ENCODE measurements at regions not wholly inside any gene's neighbourhood (a gene's known extent, or its start where the extent isn't known, plus 50 kb on each side); places are given as distances from the start of the nearest gene placed in this dataset.

- 35 to 39% methylated on average over 4 of the region's 4 CpGs for WGBS, 2 donors
- no peaks in the 10 kb centered on the region for H3K4me1 ChIP-seq
- DNase-seq (no peak), ATAC-seq (no peak)
- H3K9me3 ChIP-seq = no peaks in the 10 kb centered on the region
- no peak overlapping the region for H3K27ac ChIP-seq
- TF ChIP-seq, protein P1, sequence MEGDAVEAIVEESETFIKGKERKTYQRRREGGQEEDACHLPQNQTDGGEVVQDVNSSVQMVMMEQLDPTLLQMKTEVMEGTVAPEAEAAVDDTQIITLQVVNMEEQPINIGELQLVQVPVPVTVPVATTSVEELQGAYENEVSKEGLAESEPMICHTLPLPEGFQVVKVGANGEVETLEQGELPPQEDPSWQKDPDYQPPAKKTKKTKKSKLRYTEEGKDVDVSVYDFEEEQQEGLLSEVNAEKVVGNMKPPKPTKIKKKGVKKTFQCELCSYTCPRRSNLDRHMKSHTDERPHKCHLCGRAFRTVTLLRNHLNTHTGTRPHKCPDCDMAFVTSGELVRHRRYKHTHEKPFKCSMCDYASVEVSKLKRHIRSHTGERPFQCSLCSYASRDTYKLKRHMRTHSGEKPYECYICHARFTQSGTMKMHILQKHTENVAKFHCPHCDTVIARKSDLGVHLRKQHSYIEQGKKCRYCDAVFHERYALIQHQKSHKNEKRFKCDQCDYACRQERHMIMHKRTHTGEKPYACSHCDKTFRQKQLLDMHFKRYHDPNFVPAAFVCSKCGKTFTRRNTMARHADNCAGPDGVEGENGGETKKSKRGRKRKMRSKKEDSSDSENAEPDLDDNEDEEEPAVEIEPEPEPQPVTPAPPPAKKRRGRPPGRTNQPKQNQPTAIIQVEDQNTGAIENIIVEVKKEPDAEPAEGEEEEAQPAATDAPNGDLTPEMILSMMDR (IDR thresholded peaks at IDR 0.05) = no peak
- TF ChIP-seq POLR2A (IDR thresholded peaks at IDR 0.05) = no peak
- no peaks in the 10 kb centered on the region for H3K27me3 ChIP-seq
- no peaks in the 10 kb centered on the region for H3K36me3 ChIP-seq (replicated peaks in 1 of 2; ENCODE audit: insufficient read depth in 1 of 2, low read depth in 2 of 2)
- H3K4me3 ChIP-seq = no peak overlapping the region
- intact Hi-C loops (cut with DNase I) = no loop called here
Measured at GRCh38 chr20:40101560-40101959, 587.5 kb downstream of the MAFB start.

DNA sequence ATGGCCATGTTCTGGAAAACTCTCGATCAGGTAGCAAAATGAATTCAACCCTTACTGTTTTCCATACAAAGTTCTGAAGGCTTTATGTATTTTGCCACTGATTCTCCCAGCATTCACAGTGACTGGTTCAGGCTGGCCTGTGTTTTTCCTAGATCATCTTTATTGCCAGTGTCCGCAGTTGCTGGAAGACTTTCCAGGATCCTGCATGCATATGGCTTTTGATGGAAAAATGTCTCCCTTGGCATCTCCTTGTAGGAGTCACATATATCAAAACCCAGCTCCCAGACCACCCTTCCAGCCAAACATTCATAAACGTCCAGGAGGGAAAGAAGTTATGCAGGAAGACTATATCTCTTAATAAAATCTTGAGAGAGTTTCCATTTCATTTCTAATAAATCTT is 588.8 kb downstream of the MAFB start:
- Histone ChIP-seq H3K4me1 (no peaks in the 10 kb centered on the region), H3K36me3 (replicated peaks in 1 of 2; ENCODE audit: insufficient read depth in 1 of 2, low read depth in 2 of 2) (no peaks in the 10 kb centered on the region), H3K4me3 (no peak overlapping the region), H3K27me3 (no peaks in the 10 kb centered on the region), H3K9me3 (no peaks in the 10 kb centered on the region), H3K27ac (no peak overlapping the region)
- ATAC-seq (no peak), DNase-seq (no peak)
- intact Hi-C loops (cut with DNase I) = no loop called here
- 59 to 64% methylated on average over 3 of the region's 3 CpGs for WGBS, 2 donors
- TF ChIP-seq, protein P1 (IDR thresholded peaks at IDR 0.05) = no peak
- no peak for TF ChIP-seq POLR2A (IDR thresholded peaks at IDR 0.05)

DNA sequence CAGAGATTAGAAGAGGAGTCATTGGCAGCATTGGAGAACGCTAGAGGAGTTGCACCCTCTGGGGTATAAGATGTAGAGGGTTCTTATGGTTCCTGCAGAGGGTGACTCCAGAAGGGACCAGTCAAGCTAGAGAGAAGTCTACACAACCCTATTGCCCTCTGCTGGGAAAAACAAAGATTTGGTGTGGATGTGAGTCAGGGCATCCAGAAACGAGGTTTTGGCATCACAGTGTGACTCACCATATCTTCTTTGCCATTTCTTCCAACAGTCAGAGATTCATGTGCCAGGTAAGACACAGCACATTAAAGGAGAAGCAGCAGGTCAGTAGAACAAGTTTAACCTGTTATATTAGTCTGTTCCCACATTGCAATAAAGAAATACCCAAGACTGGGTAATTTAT is 598.8 kb downstream of the MAFB start:
- no peaks in the 10 kb centered on the region for H3K9me3 ChIP-seq
- no peak for TF ChIP-seq POLR2A (IDR thresholded peaks at IDR 0.05)
- TF ChIP-seq, protein P1 (IDR thresholded peaks at IDR 0.05) = no peak
- DNase-seq = no peak
- intact Hi-C loops (cut with DNase I) = no loop called here
- 30 to 46% methylated on average over 2 of the region's 2 CpGs for WGBS, 2 donors
- H3K4me3 ChIP-seq = no peak overlapping the region
- no peak overlapping the region for H3K27ac ChIP-seq
- H3K36me3 ChIP-seq (replicated peaks in 1 of 2; ENCODE audit: insufficient read depth in 1 of 2, low read depth in 2 of 2) = no peaks in the 10 kb centered on the region
- H3K4me1 ChIP-seq = no peaks in the 10 kb centered on the region
- H3K27me3 ChIP-seq = no peaks in the 10 kb centered on the region
- no peak for ATAC-seq

GRCh38 chr20:40087496-40087895 is 601.5 kb downstream of the MAFB start:
- Histone ChIP-seq H3K4me3 (no peak overlapping the region), H3K9me3 (no peaks in the 10 kb centered on the region), H3K36me3 (replicated peaks in 1 of 2; ENCODE audit: insufficient read depth in 1 of 2, low read depth in 2 of 2) (no peaks in the 10 kb centered on the region), H3K27me3 (no peaks in the 10 kb centered on the region), H3K4me1 (no peaks in the 10 kb centered on the region), H3K27ac (no peak overlapping the region)
- TF ChIP-seq, protein P1 (IDR thresholded peaks at IDR 0.05) = no peak
- TF ChIP-seq POLR2A (IDR thresholded peaks at IDR 0.05) = no peak
- ATAC-seq (no peak), DNase-seq (no peak)
- intact Hi-C loops (cut with DNase I) = no loop called here

DNA sequence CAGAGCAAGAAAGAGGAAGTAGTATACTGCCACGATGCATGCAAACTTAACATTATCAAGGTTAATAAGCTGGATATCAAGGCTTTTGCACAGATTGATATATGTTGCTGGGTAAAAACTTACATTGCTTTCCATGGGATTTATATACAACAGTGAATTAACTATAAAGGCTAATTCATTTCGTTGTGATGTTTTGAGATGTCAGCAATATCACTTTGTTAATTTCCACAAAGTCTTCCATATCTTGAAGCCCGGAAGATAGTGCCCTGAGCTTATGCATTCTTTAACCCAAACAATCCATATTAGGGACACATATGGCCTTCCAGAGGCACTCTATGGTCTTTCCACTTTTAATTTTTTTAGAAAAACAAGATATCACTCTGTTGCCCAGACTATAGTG is 603.5 kb downstream of the MAFB start:
- intact Hi-C loops (cut with DNase I) = no loop called here

More for the DNA sequence above, 603.5 kb downstream of the MAFB start:
- no peaks in the 10 kb centered on the region for H3K4me1 ChIP-seq
- H3K27me3 ChIP-seq = no peaks in the 10 kb centered on the region
- no peak for TF ChIP-seq POLR2A (IDR thresholded peaks at IDR 0.05)
- TF ChIP-seq, protein P1 (IDR thresholded peaks at IDR 0.05) = no peak
- DNase-seq = no peak
- WGBS, 2 donors = 59 to 63% methylated on average over 3 of the region's 3 CpGs
- H3K27ac ChIP-seq = no peak overlapping the region
- H3K9me3 ChIP-seq = no peaks in the 10 kb centered on the region
- no peak for ATAC-seq
- no peaks in the 10 kb centered on the region for H3K36me3 ChIP-seq (replicated peaks in 1 of 2; ENCODE audit: insufficient read depth in 1 of 2, low read depth in 2 of 2)
- H3K4me3 ChIP-seq = no peak overlapping the region

All from body of pancreas (tissue), 4 donors.